ENCODE measurements at regions not wholly inside any gene's neighbourhood (a gene's known extent, or its start where the extent isn't known, plus 50 kb on each side); places are given as distances from the start of the nearest gene placed in this dataset.
"Not testable (repeated sequence)": the region's sequence is repeated elsewhere in the genome, so short reads cannot be mapped to it uniquely, and the experiment has no call there.

GRCh38 chr10:51006686-51007085, 67.6 kb upstream of the PRKG1 start:
- no peak overlapping the region for H3K4me3 Mint-ChIP-seq
- no peaks in the 10 kb centered on the region for H3K27me3 Mint-ChIP-seq (ENCODE audit: low read depth)
- TF ChIP-seq CTCF (IDR thresholded peaks at IDR 0.05; ENCODE audit: unreplicated experiment in 3 of 3), result no peak
- H3K27ac Mint-ChIP-seq, result no peak overlapping the region
- peaks cover 36% of the 10 kb centered on the region for H3K4me1 Mint-ChIP-seq
- peaks cover 2% of the 10 kb centered on the region for H3K9me3 Mint-ChIP-seq
- H3K36me3 Mint-ChIP-seq (ENCODE audit: low read depth), result no peaks in the 10 kb centered on the region

GRCh38 chr10:51007781-51008180, 66.5 kb upstream of the PRKG1 start:
- Mint-ChIP-seq H3K4me1 (peaks cover 27% of the 10 kb centered on the region), H3K27ac (no peak overlapping the region), H3K27me3 (ENCODE audit: low read depth) (no peaks in the 10 kb centered on the region), H3K36me3 (ENCODE audit: low read depth) (peaks cover 3% of the 10 kb centered on the region), H3K9me3 (peaks cover 5% of the 10 kb centered on the region), H3K4me3 (no peak overlapping the region)
- TF ChIP-seq CTCF (IDR thresholded peaks at IDR 0.05; ENCODE audit: unreplicated experiment in 3 of 3), result no peak

GRCh38 chr10:51008346-51008745, 65.9 kb upstream of the PRKG1 start:
- H3K9me3 Mint-ChIP-seq, result peaks cover 5% of the 10 kb centered on the region
- no peak for TF ChIP-seq CTCF (IDR thresholded peaks at IDR 0.05; ENCODE audit: unreplicated experiment in 3 of 3)
- H3K4me3 Mint-ChIP-seq, result no peak overlapping the region

GRCh38 chr10:51010977-51011376, 63.3 kb upstream of the PRKG1 start:
- Mint-ChIP-seq H3K27ac (no peak overlapping the region), H3K27me3 (ENCODE audit: low read depth) (no peaks in the 10 kb centered on the region), H3K4me3 (no peak overlapping the region), H3K36me3 (ENCODE audit: low read depth) (peaks cover 3% of the 10 kb centered on the region), H3K4me1 (peaks cover 15% of the 10 kb centered on the region), H3K9me3 (peaks cover 5% of the 10 kb centered on the region)
- TF ChIP-seq CTCF (IDR thresholded peaks at IDR 0.05; ENCODE audit: unreplicated experiment in 3 of 3), result peak; percentile 64 to 74 (median 71)

More at GRCh38 chr10:51008346-51008745, 65.9 kb upstream of the PRKG1 start:
- H3K4me1 Mint-ChIP-seq, result peaks cover 22% of the 10 kb centered on the region
- H3K27ac Mint-ChIP-seq, result no peak overlapping the region
- H3K36me3 Mint-ChIP-seq (ENCODE audit: low read depth), result peaks cover 3% of the 10 kb centered on the region
- H3K27me3 Mint-ChIP-seq (ENCODE audit: low read depth), result no peaks in the 10 kb centered on the region

GRCh38 chr10:51012073-51012472, 62.2 kb upstream of the PRKG1 start:
- Mint-ChIP-seq H3K4me1 (peaks cover 11% of the 10 kb centered on the region), H3K4me3 (no peak overlapping the region), H3K36me3 (ENCODE audit: low read depth) (peaks cover 3% of the 10 kb centered on the region), H3K27ac (no peak overlapping the region), H3K27me3 (ENCODE audit: low read depth) (no peaks in the 10 kb centered on the region), H3K9me3 (peaks cover 5% of the 10 kb centered on the region)
- TF ChIP-seq CTCF (IDR thresholded peaks at IDR 0.05; ENCODE audit: unreplicated experiment in 3 of 3), result no peak

- TF ChIP-seq CTCF (IDR thresholded peaks at IDR 0.05; ENCODE audit: unreplicated experiment in 3 of 3), result no peak
- H3K27me3 Mint-ChIP-seq (ENCODE audit: low read depth), result no peaks in the 10 kb centered on the region
- H3K4me3 Mint-ChIP-seq, result no peak overlapping the region
- H3K4me1 Mint-ChIP-seq, result peaks cover 7% of the 10 kb centered on the region
- H3K9me3 Mint-ChIP-seq, result peaks cover 5% of the 10 kb centered on the region
- H3K36me3 Mint-ChIP-seq (ENCODE audit: low read depth), result peaks cover 3% of the 10 kb centered on the region
- peak overlapping the region in 2 of 3 experiments; percentile 26 to 29 for H3K27ac Mint-ChIP-seq
Observed at GRCh38 chr10:51014680-51015389, 59.5 kb upstream of the PRKG1 start.

GRCh38 chr10:51015390-51015754, 58.9 kb upstream of the PRKG1 start:
- H3K36me3 Mint-ChIP-seq (ENCODE audit: low read depth); H3K27me3 Mint-ChIP-seq (ENCODE audit: low read depth); H3K4me3 Mint-ChIP-seq; H3K9me3 Mint-ChIP-seq; H3K4me1 Mint-ChIP-seq: not testable (repeated sequence)
- peak overlapping the region in 2 of 3 experiments; percentile 26 to 29 for H3K27ac Mint-ChIP-seq
